ENCODE measurements at regions not wholly inside any gene's neighbourhood (a gene's known extent, or its start where the extent isn't known, plus 50 kb on each side); places are given as distances from the start of the nearest gene placed in this dataset.

DNA sequence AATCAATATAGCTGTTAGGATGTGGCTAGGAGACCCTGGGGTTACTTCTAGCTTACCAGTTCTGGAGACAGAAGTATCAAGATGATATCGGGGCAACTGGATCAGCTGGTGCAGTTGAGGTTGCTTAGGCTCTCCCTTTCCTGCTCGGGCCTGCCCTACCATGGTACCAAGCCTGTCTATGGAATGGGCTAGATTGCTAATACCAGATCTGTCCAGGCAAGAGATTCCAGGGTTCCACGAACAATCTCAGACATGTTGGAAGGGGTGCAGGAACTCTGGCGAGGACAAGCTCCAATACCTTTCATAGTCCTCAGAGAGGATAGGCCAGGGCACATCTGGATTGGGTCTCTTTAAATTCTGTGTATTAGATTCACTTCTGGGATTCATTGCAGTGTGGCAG, 53.8 kb downstream of the ADM start:
- no peak for DNase-seq

DNA sequence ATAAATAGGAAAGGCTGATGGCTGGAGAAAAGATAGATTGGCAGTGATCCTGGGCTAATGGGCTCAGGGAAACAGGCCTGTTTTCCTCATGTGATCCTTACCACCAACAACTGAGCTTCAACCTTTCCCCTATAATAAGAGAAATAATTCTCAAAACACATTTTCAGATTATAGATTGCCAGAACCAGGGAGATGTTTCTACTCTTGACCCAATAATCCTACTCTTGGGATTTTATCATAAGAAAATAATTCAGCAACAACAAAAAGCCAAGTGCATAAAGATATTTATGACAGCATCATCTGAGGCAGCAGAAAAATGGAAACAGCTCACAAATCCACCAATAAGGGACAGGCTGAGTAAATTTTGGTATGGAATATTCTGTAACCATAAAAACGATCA, 54.3 kb downstream of the ADM start:
- DNase-seq, result no peak

DNA sequence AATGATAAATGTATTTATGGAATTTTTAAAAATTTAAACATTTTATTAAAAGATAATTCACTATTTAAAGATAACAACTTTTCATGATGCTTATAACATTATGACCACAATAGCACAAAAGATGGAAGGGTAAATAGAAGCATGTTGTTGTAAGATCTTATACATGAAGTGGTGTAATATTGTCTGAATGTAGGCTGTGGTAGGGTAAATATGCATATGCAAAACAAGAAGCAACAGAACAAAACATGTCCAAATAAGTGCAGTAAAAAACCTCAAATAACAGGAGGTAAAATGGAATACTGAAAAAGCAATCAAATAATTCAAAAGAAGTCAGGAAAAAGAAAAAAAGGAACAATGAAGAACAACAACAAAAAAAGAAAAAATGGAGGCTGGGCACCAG, 56.0 kb downstream of the ADM start:
- no peak for DNase-seq

DNA sequence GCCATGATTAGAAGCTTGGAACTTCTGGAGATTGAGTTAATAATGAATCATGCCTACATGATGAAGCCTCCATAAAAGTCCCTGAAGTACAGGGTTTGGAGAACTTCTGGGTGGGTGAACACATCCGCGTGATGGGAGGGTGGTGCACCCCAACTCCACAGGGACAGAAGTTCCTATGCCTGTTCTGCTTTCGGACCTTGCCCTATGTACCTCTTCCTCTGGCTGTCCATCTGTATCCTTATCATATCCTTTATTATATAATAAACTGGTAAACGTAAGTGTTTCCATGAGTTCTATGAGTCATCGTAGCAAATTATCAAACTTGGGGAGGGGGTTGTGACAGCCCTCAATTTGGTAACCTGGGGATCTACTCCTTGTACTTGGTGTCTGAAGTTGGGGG, 60.2 kb downstream of the ADM start:
- DNase-seq, result no peak

DNA sequence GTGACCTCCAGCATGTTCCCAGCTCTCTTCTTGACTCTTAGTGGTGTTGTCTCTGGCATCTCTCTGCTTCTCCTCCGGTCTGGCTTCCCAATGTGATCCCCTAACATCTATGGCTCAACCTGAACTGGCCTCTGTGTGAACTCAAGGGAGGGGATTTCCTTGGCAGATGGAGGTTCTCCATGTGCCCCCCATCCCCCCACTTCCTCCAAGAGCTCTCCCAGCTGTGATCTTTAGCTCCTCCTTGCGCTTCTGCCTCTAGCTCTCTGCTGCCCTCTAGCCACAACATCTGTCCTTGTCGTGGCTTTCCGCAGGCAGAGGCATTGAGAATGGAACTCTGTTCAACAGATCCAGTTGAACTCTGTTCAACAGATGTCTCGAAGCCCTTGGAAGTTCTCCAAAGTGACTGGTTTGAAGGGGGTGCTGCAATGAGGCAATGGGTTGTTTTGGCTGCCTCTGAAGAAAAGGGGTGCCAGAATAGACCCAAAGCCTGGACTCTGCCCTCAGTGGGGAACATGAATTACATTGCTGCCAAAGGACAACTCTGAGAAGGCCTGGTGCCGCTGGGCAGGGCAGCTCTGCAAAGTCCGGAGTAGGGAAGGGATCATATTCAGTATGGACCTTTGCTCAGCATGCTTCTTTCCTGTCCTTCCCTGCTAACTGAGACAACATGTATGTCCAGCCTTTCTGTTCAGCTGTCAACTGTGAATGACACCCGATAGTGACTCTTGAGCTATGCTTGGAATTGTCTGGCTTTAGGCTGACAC, 61.9 kb downstream of the ADM start:
- peak; percentile 67 to 74 for DNase-seq

DNA sequence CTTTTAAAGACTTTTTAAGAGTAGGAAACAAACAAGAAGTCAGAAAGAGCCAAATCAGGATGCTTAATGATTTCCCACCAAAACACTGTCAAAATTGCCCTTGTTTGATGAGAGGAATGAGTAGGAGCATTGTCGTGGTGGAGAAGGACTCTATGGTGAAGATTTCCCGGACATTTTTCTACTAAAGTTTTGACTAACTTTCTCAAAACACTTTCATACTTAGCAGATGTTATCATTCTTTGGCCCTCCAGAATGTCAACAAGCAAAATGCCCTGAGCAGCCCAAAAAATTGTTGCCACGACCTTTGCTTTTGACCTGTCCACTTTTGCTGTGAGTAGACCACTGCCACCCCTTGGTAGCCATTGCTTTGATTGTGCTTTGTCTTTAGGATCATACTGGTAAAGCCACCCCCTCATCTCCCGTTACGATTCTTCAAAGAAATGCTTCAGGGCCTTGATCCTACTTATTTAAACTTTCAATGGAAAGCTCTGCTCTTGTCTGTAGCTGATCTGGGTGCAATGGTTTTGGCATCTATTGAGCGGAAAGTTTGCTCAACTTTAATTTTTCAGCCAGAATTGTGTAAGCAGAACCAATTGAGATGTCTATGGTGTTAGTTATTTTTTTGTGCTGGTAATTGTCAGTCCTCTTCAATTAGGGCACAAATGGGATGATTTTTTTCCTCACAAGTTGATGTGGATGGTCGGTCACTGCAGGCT, 67.2 kb downstream of the ADM start:
- no peak for DNase-seq

DNA sequence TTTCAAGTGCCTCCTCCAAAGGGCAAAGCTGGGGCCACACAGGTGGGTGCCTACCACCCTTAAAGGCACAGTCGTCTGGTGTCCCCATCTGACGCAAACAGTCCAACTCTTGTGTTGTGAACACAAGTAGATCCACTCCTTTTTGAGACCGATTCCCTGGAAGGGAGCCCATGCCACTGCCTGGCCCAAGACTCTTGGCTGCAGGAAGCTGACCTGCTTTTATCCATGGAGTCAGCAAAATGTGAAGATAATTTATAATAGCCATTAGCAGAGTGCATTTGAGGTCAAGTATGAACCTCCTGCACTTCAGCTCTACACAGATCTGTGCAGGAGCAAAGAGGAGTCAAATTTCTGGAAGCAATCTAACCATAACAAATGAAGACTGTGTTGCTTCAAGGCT, 68.5 kb downstream of the ADM start:
- no peak for DNase-seq

DNA sequence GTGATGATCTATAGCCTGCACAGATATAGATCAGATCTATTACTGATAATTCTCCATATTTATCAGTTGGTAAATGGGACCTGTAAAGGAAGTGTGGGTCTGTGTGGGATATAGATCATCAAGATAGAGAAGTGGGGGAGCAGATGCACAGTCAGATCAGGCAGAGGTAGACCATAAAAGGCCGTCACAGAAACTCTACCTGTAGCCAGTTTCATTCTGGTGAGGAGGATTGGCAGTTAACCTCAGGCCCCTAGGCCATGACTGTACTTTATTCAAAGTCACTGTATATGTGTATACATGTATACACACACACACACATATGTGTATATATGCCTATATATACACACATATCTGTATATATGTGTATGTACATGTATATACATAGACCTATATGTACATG, 69.1 kb downstream of the ADM start:
- DNase-seq, result no peak

DNA sequence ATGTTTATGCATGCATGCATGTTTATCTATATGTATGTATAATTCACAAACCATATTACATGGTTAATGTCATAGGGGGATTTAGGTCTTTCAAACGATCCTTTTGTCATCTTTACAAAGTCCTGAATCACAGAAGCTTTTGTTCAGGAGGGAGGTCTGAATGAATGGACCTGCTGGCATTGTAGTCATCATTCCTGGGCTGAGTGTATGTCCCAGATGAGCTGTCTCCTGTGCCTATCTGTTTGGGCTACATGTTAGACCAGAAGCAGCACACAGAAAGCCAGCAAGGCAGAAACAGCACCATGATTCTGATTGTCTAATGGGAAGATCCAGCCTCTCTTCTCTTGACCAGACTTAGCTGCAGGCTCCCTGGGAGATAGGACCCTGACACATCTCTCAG, 69.5 kb downstream of the ADM start:
- DNase-seq, result no peak

DNA sequence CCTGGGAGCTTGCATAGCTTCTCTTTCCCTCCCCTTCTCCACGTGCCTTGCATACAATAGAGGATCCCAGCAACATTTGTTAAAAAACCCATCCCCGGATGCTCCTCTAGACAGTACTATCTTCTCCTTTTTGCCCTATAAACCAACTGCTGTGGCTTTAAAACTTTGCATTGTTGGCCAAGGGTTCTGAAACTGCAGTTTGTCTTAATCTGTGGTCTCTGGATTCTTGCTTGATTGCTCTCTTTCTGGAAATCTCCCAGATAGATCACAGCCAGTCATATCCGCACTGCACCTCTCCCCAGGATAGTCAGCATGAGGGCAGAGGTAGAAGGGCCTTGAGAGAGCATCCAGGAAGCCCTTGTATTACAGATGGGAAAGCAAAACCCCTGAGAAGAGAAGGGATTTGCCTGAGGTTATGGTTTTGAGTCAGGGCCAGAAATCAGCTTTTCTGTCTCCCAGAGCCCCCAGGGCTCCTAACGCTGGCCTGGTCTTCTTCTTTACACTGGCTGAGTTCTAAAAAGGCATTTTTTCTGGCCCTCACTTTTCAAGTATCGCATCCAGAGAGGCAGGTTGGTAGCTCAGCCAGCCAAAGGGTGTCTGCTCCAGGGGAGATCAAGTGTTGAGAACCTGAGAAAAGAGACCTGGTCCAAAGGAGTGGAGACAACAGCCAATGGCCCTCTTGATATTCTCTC, 70.6 kb downstream of the ADM start:
- DNase-seq, result no peak

DNA sequence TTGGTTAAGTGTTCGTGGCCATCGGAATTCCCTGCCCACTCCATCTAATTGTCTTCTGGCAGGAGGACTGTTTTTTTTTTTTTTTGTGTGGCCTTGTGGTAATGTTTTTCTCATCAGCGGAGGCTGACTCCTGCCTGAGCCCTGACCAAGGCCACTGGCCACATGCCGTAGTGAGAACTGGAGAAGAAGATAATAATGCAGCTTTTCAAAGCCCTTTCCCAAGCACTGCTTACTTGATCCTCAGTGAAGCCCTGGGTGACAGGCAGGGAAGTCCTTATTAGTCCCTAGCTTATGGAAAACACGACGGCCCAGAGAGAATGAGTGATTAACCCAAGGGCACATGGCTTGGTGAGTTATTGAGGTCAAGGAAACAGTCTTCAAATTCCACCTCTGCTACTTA, 71.2 kb downstream of the ADM start:
- DNase-seq, result no peak

DNA sequence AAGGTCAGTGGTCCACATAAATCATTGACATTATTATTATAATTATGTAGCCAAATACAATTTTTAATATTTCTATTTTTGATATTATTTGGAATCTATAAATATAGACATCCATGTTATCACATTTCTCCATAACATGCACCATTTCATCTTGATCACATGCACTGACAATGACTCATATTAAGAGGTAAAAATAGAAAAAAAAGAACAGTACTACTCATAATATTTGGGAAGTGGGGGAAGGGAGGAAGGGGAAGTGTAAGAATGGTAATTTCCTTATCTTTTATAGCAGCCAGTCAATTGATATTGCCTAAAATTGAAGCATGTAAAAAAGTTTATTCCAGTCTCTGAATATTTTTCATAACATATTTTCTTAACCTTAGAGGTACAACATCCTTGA, 72.3 kb downstream of the ADM start:
- DNase-seq, result no peak

DNA sequence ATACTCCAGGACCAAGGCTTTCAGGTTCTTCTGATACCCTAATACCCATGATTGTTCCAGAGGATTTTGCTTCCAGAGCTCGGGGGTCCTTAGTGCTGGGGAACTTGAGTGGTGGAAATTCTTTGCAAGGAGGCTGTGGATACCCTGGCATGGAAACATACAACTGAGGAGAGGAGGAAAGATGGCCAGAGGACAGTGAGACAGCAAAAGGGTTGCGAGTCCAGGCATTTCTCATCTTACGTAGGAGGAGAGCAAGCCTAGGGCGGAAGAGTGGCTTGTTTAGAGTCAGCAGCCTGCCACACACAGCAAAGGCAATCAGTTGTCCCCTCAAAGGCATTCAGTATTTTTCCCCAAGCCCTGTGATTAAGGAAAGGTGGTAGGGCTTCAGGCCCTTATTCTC, 73.5 kb downstream of the ADM start:
- no peak for DNase-seq

DNA sequence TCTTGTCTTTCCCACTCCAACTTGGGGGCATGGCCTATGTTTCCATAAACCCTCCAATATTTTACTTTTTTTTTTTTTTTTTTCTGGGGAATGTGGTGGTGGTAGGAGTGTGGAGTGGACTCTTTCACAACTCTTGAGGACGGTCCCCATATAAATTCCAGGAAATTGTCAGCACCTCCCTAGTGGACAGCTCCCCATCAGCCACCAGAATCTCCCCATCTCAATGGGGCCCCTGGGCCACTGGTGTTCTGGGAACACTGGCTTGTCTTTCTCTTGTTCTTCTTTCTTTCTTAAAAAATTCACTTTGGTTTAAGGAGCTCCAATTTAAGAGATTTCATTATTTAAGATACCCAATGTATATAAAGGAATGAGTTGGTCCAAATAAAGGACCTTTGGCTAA, 74.1 kb downstream of the ADM start:
- no peak for DNase-seq

DNA sequence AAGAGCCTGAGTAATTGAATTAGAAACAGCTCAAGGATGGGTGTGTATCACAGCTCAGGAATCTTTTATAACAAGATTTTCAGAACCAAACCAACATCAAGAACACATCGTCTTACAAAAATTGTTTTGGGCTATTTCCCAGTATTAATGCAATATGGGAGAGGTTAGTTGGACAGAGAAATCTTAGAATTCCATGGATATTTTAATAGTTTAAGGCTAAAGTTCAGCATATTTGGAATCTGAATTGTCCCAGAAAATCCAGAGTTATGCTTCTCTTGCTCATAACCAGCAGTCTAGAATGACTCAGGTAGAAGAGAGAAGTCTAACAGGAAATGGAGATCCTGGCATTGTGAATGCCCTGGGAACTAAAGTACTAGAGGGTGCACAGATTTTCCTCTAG, 74.6 kb downstream of the ADM start:
- DNase-seq, result no peak

DNA sequence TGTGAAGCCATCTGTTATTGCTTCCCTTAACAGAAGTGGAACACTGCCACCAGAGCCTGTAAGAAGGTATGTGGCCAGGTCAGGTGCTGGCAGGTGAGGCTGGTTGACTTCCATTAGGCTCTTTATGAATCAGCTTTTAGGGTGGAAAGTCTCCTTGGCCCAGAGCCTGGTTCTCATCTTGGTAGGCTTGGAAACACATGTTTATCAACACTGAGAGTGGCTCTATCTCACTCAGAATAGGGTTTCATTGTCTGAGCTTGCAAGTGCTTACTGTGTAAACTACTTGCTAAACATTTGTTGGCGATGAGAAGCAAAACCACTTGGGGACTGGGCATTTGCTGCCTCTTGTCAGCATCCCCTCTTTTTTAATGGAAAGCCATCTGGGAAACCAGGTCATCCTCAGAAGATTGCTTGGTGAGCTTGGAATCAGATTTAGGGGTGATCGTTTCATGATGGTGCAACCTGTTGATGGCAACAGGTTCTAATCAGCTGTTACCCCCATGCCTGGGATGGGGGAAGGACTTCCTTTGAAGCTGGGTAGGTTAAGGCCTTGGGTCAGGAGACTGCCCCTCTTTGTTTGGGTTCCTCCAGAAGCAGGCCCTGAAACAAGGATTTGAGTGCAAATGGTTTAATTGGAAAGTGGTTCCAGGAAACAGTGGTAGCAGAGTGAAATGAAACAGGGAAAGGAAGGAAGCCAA, 75.0 kb upstream of the AMPD3 start:
- DNase-seq, result no peak

DNA sequence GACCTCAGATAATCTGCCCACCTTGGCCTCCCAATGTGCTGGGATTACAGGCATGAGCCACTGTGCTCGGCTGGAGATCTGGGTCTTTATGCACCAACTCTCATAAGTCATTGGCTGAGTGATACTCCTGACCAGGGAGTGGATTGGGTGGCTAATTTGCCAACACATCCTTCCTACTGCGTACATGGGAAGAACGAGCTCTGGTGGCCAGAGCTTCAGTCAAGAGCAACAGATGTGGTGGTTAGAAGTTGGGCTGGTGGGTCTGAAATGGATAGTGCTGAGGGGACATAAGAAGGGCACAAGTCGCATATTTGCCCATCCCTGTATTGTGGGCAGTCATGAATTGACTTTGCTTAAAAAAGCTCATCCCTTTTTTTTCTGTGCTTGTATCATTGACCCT, 74.1 kb upstream of the AMPD3 start:
- DNase-seq, result no peak

DNA sequence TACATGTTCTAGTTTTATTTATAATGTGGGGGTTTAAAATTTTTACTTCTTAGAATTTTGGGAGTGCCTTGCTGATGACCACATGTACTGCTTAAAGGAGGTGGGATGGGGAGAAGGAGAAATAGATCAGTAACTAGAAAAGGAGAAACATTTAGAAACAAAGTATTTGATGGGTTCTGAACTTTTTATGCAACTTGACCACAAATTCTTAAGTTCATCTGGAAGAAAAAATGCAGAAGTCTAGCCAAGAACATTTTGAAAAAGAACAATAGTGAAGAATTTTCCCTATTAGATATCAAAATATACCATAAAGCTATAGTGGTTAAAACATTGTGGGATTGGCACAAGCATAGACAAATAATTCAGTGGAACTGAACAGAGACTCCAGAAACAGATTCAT, 73.3 kb upstream of the AMPD3 start:
- DNase-seq, result no peak

DNA sequence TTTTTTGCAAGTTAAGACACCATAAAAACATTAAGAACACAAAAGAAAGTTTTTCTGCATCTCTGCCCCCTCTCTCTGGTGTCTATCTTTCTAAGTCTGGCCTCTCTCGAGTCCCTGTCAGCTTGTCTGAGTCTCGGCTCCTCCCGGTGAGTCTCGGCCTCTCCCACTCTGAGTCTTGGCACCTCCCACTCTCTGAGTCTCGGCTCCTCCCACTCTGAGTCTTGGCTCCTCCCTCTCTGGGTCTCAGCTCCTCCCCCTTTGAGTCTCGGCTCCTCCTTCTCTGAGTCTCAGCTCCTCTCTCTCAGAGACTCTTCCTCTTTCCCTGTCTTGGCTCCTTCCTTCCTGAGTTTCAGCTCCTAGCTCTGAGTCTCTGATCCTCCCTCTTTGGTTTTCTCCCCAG, 72.5 kb upstream of the AMPD3 start:
- DNase-seq, result no peak

DNA sequence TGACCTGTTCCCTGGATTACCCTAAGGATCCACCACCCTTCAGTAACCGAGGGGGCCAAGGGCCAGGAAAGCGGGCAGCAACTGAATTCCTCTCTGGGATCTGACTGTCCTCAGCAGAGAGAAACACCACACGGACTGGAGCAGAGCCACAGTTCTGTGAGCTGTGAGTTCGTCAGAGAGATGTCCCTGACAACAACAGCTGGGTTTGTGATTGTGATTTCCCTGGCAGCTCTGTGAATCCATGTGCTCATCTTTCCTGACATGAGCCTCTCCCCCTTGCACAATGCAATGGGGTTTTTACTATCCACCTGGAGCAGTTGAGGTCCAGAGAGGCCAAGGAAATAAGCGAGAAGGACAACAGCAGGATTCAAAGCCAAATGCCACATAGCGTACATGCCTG, 69.4 kb upstream of the AMPD3 start:
- DNase-seq, result no peak

DNA sequence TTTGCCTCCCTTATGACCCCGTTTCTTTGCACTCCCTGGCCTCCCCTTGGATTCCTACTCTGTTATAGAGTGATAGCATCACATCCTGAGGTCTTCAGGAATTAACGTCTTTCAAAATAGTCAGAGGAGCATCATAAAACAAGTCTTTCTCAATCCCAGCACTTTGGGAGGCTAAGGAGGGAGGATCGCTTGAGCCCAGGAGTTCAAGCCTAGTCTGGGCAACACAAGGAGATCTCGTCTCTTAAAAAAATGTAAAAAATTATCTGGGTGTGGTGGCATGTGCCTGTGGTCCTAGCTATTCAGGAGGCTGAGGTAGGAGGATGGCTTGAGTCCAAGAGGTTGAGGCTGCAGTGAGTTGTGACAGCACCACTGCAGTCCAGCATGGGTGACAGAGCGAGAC, 68.7 kb upstream of the AMPD3 start:
- no peak for DNase-seq

DNA sequence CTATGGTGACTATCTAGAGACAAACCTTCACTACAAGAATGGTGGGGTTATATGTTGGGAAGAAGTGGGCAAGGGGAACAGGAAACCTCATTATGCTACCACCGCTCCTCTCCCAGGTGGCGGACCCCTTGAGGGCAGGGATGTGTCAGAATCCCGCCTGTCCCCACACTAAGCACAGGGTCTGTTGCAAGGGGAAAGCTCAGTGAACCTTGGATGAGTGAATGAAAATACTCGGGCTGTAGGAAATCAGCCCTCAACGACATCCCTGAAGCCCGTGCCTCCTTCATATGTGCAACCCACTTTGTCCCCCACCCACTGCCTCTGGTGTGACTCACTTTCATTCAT, 68.2 kb upstream of the AMPD3 start:
- DNase-seq, result no peak
